ENCODE measurements at regions not wholly inside any gene's neighbourhood (a gene's known extent, or its start where the extent isn't known, plus 50 kb on each side); places are given as distances from the start of the nearest gene placed in this dataset.
"Not testable (repeated sequence)": the region's sequence is repeated elsewhere in the genome, so short reads cannot be mapped to it uniquely, and the experiment has no call there.

- DNase-seq = no peak
Measured at GRCh38 chr14:85146779-85147178, 383.2 kb upstream of the FLRT2 start.

- no peak for DNase-seq
Measured at GRCh38 chr14:85150166-85150565, 379.8 kb upstream of the FLRT2 start.

- no peak for DNase-seq
Measured at GRCh38 chr14:85154714-85155113, 375.2 kb upstream of the FLRT2 start.

GRCh38 chr14:85156319-85156718 is 373.6 kb upstream of the FLRT2 start:
- no peak for DNase-seq

GRCh38 chr14:85159726-85160125 is 370.2 kb upstream of the FLRT2 start:
- no peak for DNase-seq

- no peak for DNase-seq
Measured at GRCh38 chr14:85165094-85165493, 364.9 kb upstream of the FLRT2 start.

- no peak for DNase-seq
Measured at GRCh38 chr14:85169381-85169780, 360.6 kb upstream of the FLRT2 start.

- DNase-seq = no peak
Measured at GRCh38 chr14:85172290-85172689, 357.7 kb upstream of the FLRT2 start.

- DNase-seq = no peak
Measured at GRCh38 chr14:85172889-85173477, 357.0 kb upstream of the FLRT2 start.

GRCh38 chr14:85175556-85175955 is 354.4 kb upstream of the FLRT2 start:
- DNase-seq = no peak

- DNase-seq = no peak
Measured at GRCh38 chr14:85178864-85179263, 351.1 kb upstream of the FLRT2 start.

- DNase-seq = no peak
Measured at GRCh38 chr14:85180876-85181275, 349.1 kb upstream of the FLRT2 start.

GRCh38 chr14:85182282-85182681 is 347.7 kb upstream of the FLRT2 start:
- no peak for DNase-seq

GRCh38 chr14:85186082-85186481 is 343.9 kb upstream of the FLRT2 start:
- no peak for DNase-seq

- no peak for DNase-seq
Measured at GRCh38 chr14:85187521-85187920, 342.4 kb upstream of the FLRT2 start.

- DNase-seq = no peak
Measured at GRCh38 chr14:85188836-85189235, 341.1 kb upstream of the FLRT2 start.

GRCh38 chr14:85189253-85189652 is 340.7 kb upstream of the FLRT2 start:
- DNase-seq = not testable (repeated sequence)

- no peak for DNase-seq
Measured at GRCh38 chr14:85190251-85190650, 339.7 kb upstream of the FLRT2 start.

GRCh38 chr14:85191986-85192385 is 338.0 kb upstream of the FLRT2 start:
- no peak for DNase-seq

GRCh38 chr14:85195872-85196477 is 334.0 kb upstream of the FLRT2 start:
- DNase-seq = no peak

GRCh38 chr14:85198001-85198400 is 331.9 kb upstream of the FLRT2 start:
- no peak for DNase-seq

GRCh38 chr14:85205875-85206274 is 324.1 kb upstream of the FLRT2 start:
- no peak for DNase-seq

- no peak for DNase-seq
Measured at GRCh38 chr14:85214471-85214870, 315.5 kb upstream of the FLRT2 start.

- no peak for DNase-seq
Measured at GRCh38 chr14:85217412-85217811, 312.5 kb upstream of the FLRT2 start.

GRCh38 chr14:85218982-85219381 is 311.0 kb upstream of the FLRT2 start:
- DNase-seq = no peak

All from activated gamma-delta T cell (primary cell).